Activated CD4-positive, alpha-beta memory T cell treated with anti-CD3 and anti-CD28 coated beads, Interleukin-2, amount 10 ng/mL, durations not matched to agents 7 days and 5 days (primary cell): ENCODE measurements at regions not wholly inside any gene's neighbourhood (a gene's known extent, or its start where the extent isn't known, plus 50 kb on each side); places are given as distances from the start of the nearest gene placed in this dataset.

ENCODE experiments used
- CTCF ChIA-PET: fragments of 350-600 bp; sonication (Branson Sonifier 250); formaldehyde crosslinking; loops from one replicate; lab custom pipeline; 2021; ENCODE audit warnings: antibody characterized with exemption, inconsistent platforms; lab: Charles Lee
- POLR2A ChIA-PET: fragments of 350-600 bp; sonication (Branson Sonifier 250); formaldehyde crosslinking; loops from one replicate; lab custom pipeline; 2021; ENCODE audit warnings: antibody characterized with exemption; lab: Charles Lee
- DNase-seq: peaks from one replicate; pipeline ENCODE4 v3.0.0-alpha.2; 2020
- H3K27ac Mint-ChIP-seq: one replicate; pipeline ENCODE4 v1.8.0; 2021; ENCODE audit warnings: mild to moderate bottlenecking, mixed read lengths
- H3K27me3 Mint-ChIP-seq: one replicate; pipeline ENCODE4 v1.8.0; 2021; ENCODE audit warnings: mixed read lengths
- H3K36me3 Mint-ChIP-seq: one replicate; pipeline ENCODE4 v1.8.0; 2021; ENCODE audit warnings: low read depth, mixed read lengths
- H3K4me1 Mint-ChIP-seq: one replicate; pipeline ENCODE4 v1.8.0; 2021; ENCODE audit warnings: mixed read lengths
- H3K4me3 Mint-ChIP-seq: one replicate; pipeline ENCODE4 v1.8.0; 2021; ENCODE audit warnings: mild to moderate bottlenecking, mixed read lengths
- H3K9me3 Mint-ChIP-seq: one replicate; pipeline ENCODE4 v1.8.0; 2021; ENCODE audit warnings: mixed read lengths

DNA sequence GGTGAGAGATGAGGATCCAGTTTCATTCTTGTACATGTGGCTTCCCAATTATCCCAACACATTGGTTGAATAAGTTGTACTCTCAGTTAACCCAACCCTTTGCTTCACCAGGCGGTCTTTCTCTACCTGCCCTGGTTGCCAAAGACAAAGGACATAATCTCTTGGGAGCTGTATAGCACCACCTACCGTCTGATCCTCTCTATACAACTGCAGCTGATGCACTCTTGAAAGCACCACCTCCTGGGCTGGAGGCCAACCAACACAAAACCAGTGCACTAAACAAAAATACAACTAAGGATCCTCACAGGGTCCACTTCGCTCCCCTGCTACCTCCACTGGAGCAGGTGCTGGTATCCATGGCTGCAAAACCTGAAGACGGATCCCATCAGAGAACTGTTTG, 473.6 kb upstream of the NRXN1 start:
- no peak overlapping the region for H3K4me3 Mint-ChIP-seq
- H3K9me3 Mint-ChIP-seq, result peaks cover 8% of the 10 kb centered on the region

DNA sequence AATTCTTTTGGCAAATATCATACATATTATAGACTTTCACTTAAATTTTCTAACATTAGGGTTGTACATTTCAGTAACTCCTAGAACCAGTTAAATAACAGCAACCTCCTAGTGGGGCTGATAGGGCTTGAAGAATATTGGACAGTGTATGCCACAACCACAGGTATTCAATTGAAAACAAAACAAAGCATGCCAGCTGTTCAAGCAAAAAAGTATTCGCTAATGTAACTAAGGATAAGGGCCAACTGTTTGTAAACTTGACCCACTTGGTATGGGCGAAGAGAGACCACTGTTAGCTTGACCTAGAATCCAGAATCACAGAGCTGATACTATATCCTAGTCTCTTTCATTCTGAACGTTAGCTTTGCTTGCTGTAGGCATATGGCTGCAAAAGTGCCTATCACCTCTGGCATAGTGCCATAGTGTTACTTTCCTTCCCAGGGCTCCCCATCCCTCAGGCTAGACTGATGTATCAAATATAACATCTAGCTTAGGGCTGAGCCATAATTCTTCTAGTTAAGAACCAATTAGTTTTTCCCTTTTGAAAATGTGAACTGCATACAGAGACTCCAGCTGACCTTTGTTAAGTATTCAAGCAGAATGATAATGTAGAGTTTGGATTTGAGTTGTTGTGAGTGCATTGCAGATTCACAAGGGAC, 458.8 kb upstream of the NRXN1 start:
- ChIA-PET CTCF (no interaction called here), POLR2A (no interaction called here)
- no peaks in the 10 kb centered on the region for H3K27me3 Mint-ChIP-seq
- peaks cover 9% of the 10 kb centered on the region for H3K9me3 Mint-ChIP-seq
- no peak overlapping the region for H3K27ac Mint-ChIP-seq
- no peaks in the 10 kb centered on the region for H3K36me3 Mint-ChIP-seq
- no peak overlapping the region for H3K4me3 Mint-ChIP-seq
- DNase-seq, result no peak
- H3K4me1 Mint-ChIP-seq, result no peaks in the 10 kb centered on the region

More for the DNA sequence above, 473.6 kb upstream of the NRXN1 start:
- no peaks in the 10 kb centered on the region for H3K36me3 Mint-ChIP-seq
- no peaks in the 10 kb centered on the region for H3K27me3 Mint-ChIP-seq
- CTCF ChIA-PET, result no interaction called here
- no peak for DNase-seq
- no peaks in the 10 kb centered on the region for H3K4me1 Mint-ChIP-seq
- no peak overlapping the region for H3K27ac Mint-ChIP-seq
- POLR2A ChIA-PET, result no interaction called here

DNA sequence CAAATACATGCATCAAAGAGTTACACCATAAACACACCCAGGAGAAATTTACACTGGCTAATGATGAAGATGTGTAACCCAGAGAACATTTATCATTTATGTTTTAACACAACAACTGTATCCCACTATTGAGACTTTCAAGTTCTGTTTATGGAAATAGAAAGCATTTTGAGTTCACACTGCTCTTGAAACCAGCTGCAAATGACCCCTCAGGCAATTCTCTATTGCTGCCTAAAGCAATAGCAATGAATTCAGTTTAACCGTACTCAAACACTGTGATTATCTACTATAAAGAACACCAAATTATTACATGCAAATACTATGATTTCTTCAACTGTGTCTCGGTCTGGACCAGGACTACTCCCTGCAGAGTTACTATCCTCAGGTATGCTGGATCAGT, 452.7 kb upstream of the NRXN1 start:
- no peaks in the 10 kb centered on the region for H3K4me1 Mint-ChIP-seq
- ChIA-PET CTCF (no interaction called here), POLR2A (no interaction called here)
- H3K27ac Mint-ChIP-seq, result no peak overlapping the region
- DNase-seq, result no peak
- H3K9me3 Mint-ChIP-seq, result peaks cover 10% of the 10 kb centered on the region
- H3K4me3 Mint-ChIP-seq, result no peak overlapping the region
- H3K36me3 Mint-ChIP-seq, result no peaks in the 10 kb centered on the region
- H3K27me3 Mint-ChIP-seq, result no peaks in the 10 kb centered on the region

- ChIA-PET POLR2A (no interaction called here), CTCF (no interaction called here)
- H3K27me3 Mint-ChIP-seq, result no peaks in the 10 kb centered on the region
- no peak overlapping the region for H3K4me3 Mint-ChIP-seq
- H3K36me3 Mint-ChIP-seq, result no peaks in the 10 kb centered on the region
- no peaks in the 10 kb centered on the region for H3K4me1 Mint-ChIP-seq
- no peak overlapping the region for H3K27ac Mint-ChIP-seq
- no peak for DNase-seq
- peaks cover 10% of the 10 kb centered on the region for H3K9me3 Mint-ChIP-seq
These were observed 451.8 kb upstream of the NRXN1 start for GRCh38 chr2:51483720-51484119.

DNA sequence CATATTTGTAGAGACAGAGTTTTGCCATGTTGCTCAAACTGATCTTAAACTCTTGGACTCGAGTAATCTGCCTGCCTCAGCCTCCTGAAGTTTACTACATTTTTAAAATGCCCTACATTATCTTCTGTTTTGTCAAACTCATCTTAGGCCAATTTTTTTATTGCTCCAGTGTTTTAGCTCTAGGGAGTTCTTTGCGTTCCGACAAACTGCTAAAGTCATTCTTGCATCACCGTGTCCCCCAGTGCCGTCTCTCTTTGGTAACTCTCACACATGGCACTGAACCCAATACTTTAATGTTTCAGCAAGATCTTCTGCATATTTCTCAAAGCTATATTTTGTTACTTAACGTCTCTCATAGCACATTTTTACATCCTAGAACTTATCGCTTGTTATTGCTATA, 440.9 kb upstream of the NRXN1 start:
- no peak for DNase-seq
- H3K27ac Mint-ChIP-seq, result no peak overlapping the region
- H3K36me3 Mint-ChIP-seq, result no peaks in the 10 kb centered on the region
- H3K9me3 Mint-ChIP-seq, result peaks cover 8% of the 10 kb centered on the region
- no peak overlapping the region for H3K4me3 Mint-ChIP-seq
- POLR2A ChIA-PET, result no interaction called here
- H3K27me3 Mint-ChIP-seq, result no peaks in the 10 kb centered on the region
- CTCF ChIA-PET, result no interaction called here
- H3K4me1 Mint-ChIP-seq, result no peaks in the 10 kb centered on the region

DNA sequence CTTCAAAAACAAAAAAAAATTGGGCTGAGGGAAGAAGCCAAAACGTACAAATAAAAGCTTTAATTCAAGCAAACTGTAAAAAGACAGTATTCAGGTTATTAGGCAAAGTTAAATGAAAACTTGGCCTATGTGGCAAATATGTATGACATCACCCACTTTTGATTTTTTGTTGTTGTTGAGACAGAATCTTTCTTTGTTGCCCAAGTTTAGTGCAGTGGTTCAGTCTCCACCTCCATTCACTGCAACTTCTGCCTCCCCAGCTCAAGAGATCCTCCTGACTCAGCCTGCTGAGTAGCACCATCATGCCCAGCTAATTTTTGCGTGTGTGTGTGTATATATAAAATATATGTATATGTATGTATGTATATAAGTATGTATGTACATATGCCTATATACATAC, 440.4 kb upstream of the NRXN1 start:
- POLR2A ChIA-PET, result no interaction called here
- Mint-ChIP-seq H3K36me3 (no peaks in the 10 kb centered on the region), H3K4me1 (no peaks in the 10 kb centered on the region), H3K27ac (no peak overlapping the region), H3K27me3 (no peaks in the 10 kb centered on the region), H3K9me3 (peaks cover 8% of the 10 kb centered on the region), H3K4me3 (no peak overlapping the region)
- DNase-seq, result no peak
- CTCF ChIA-PET, result no interaction called here

GRCh38 chr2:51469102-51469501, 437.2 kb upstream of the NRXN1 start:
- Mint-ChIP-seq H3K9me3 (peaks cover 8% of the 10 kb centered on the region), H3K4me1 (no peaks in the 10 kb centered on the region), H3K4me3 (no peak overlapping the region), H3K27ac (no peak overlapping the region), H3K27me3 (no peaks in the 10 kb centered on the region), H3K36me3 (no peaks in the 10 kb centered on the region)
- ChIA-PET POLR2A (no interaction called here), CTCF (no interaction called here)
- no peak for DNase-seq

GRCh38 chr2:51465326-51465725, 433.4 kb upstream of the NRXN1 start:
- no peaks in the 10 kb centered on the region for H3K36me3 Mint-ChIP-seq
- no peaks in the 10 kb centered on the region for H3K27me3 Mint-ChIP-seq
- H3K4me3 Mint-ChIP-seq, result no peak overlapping the region
- H3K27ac Mint-ChIP-seq, result no peak overlapping the region
- H3K9me3 Mint-ChIP-seq, result peaks cover 10% of the 10 kb centered on the region
- ChIA-PET CTCF (no interaction called here), POLR2A (no interaction called here)
- H3K4me1 Mint-ChIP-seq, result no peaks in the 10 kb centered on the region
- no peak for DNase-seq

DNA sequence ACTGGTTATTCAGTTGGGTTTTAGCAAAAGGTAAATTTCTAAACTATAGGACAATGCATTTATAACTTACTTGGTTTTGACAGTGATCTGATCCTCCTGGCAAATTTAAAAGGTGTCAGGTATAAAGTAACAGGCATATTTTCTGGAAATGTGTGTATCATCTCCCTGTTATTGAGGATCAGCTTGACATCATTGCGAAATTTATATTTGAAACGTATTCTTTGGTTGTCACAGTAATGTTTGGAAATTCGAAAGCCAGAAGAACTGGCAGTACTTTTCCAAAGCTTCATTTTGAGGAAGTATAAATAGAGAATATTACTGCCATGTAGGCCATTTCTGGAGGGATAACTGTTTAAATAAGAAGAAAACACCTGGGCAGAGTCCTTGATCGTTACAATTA, 422.2 kb upstream of the NRXN1 start:
- H3K27me3 Mint-ChIP-seq, result no peaks in the 10 kb centered on the region
- no peak for DNase-seq
- ChIA-PET CTCF (no interaction called here), POLR2A (no interaction called here)
- no peaks in the 10 kb centered on the region for H3K4me1 Mint-ChIP-seq
- no peak overlapping the region for H3K4me3 Mint-ChIP-seq
- H3K36me3 Mint-ChIP-seq, result no peaks in the 10 kb centered on the region
- H3K9me3 Mint-ChIP-seq, result peaks cover 20% of the 10 kb centered on the region
- no peak overlapping the region for H3K27ac Mint-ChIP-seq

DNA sequence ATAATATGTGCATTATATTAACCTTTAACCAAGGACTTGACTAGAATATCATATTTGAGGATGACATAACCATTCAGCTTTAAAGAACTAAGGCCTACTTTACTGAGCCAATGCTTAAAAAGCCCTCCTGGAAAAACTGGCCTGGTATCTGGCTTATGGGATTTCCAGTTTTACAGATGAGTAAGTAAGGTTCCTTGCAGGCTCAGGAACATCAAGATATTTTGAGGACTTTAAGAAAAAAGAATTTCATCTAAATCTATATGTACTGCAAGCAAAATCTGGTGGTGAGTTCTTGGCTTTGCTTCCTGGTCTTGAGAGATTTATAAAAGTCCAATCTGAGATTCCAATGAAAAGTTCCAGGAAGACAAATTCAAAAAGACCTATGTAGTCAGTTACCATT, 417.0 kb upstream of the NRXN1 start:
- H3K4me3 Mint-ChIP-seq, result no peak overlapping the region
- H3K4me1 Mint-ChIP-seq, result no peaks in the 10 kb centered on the region
- DNase-seq, result no peak
- ChIA-PET POLR2A (no interaction called here), CTCF (no interaction called here)
- peaks cover 21% of the 10 kb centered on the region for H3K9me3 Mint-ChIP-seq
- no peak overlapping the region for H3K27ac Mint-ChIP-seq
- H3K27me3 Mint-ChIP-seq, result no peaks in the 10 kb centered on the region
- no peaks in the 10 kb centered on the region for H3K36me3 Mint-ChIP-seq

GRCh38 chr2:51441786-51442185, 409.9 kb upstream of the NRXN1 start:
- Mint-ChIP-seq H3K27me3 (no peaks in the 10 kb centered on the region), H3K4me1 (no peaks in the 10 kb centered on the region), H3K36me3 (no peaks in the 10 kb centered on the region), H3K9me3 (peaks cover 3% of the 10 kb centered on the region), H3K27ac (no peak overlapping the region), H3K4me3 (no peak overlapping the region)
- CTCF ChIA-PET, result no interaction called here
- POLR2A ChIA-PET, result no interaction called here
- no peak for DNase-seq

- peaks cover 16% of the 10 kb centered on the region for H3K9me3 Mint-ChIP-seq
- ChIA-PET CTCF (no interaction called here), POLR2A (no interaction called here)
- H3K4me1 Mint-ChIP-seq, result no peaks in the 10 kb centered on the region
- no peaks in the 10 kb centered on the region for H3K36me3 Mint-ChIP-seq
- DNase-seq, result no peak
- H3K4me3 Mint-ChIP-seq, result no peak overlapping the region
- H3K27ac Mint-ChIP-seq, result no peak overlapping the region
- H3K27me3 Mint-ChIP-seq, result no peaks in the 10 kb centered on the region
These were observed 392.5 kb upstream of the NRXN1 start for GRCh38 chr2:51424418-51424817.

DNA sequence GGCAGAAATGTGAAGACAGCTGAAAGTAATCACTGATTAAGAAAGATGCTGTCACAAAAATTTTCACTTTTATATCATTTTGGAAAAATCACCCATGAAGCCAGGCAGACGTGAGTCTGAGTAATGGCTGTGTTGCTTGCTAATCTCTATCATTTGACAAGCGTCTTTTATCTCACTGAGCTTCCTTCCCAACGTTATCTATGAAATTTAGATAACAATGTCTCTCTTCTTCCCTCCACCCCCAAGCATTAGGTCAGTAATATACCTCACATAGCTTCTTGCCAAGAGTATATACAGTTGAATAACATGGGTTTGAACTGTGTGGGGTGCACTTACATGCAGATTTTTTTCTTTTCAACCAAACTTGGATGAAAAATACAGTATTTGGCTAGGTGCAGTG, 388.6 kb upstream of the NRXN1 start:
- Mint-ChIP-seq H3K4me3 (no peak overlapping the region), H3K4me1 (no peaks in the 10 kb centered on the region), H3K27me3 (no peaks in the 10 kb centered on the region), H3K36me3 (no peaks in the 10 kb centered on the region), H3K9me3 (peaks cover 6% of the 10 kb centered on the region), H3K27ac (no peak overlapping the region)
- ChIA-PET CTCF (no interaction called here), POLR2A (no interaction called here)
- DNase-seq, result no peak

GRCh38 chr2:51413726-51414125, 381.8 kb upstream of the NRXN1 start:
- Mint-ChIP-seq H3K27ac (no peak overlapping the region), H3K9me3 (peaks cover 10% of the 10 kb centered on the region), H3K4me1 (no peaks in the 10 kb centered on the region), H3K4me3 (no peak overlapping the region), H3K36me3 (no peaks in the 10 kb centered on the region), H3K27me3 (no peaks in the 10 kb centered on the region)
- no peak for DNase-seq
- POLR2A ChIA-PET, result no interaction called here
- CTCF ChIA-PET, result no interaction called here
